GM19468 (cell line): ENCODE measurements at regions not wholly inside any gene's neighbourhood (a gene's known extent, or its start where the extent isn't known, plus 50 kb on each side); places are given as distances from the start of the nearest gene placed in this dataset.

ENCODE experiments used
- ATAC-seq: cut with Tn5 transposase; IDR thresholded peaks from one replicate; pipeline ENCODE4 v1.9.1; 2021; ENCODE audit warnings: mild to moderate bottlenecking, moderate library complexity, moderate number of reproducible peaks; ENCODE audit not compliant: unreplicated experiment; ENCODE audit errors: extremely low read depth

GRCh38 chrX:149992918-149993317 is 54.6 kb upstream of the EOLA2 start:
- ATAC-seq = no peak

- no peak for ATAC-seq
These were observed 55.7 kb upstream of the EOLA2 start for GRCh38 chrX:149993989-149994388.

GRCh38 chrX:149996515-149996914 is 58.2 kb upstream of the EOLA2 start:
- ATAC-seq = no peak

- no peak for ATAC-seq
These were observed 66.7 kb upstream of the EOLA2 start for GRCh38 chrX:150005027-150005426.

GRCh38 chrX:150007356-150007755 is 69.1 kb upstream of the EOLA2 start:
- no peak for ATAC-seq

GRCh38 chrX:150012647-150013381 is 74.5 kb upstream of the EOLA2 start:
- no peak for ATAC-seq

GRCh38 chrX:150014525-150014924 is 76.2 kb upstream of the EOLA2 start:
- ATAC-seq = no peak

GRCh38 chrX:150017868-150018267 is 79.6 kb upstream of the EOLA2 start:
- ATAC-seq = no peak

GRCh38 chrX:150018931-150019361 is 80.7 kb upstream of the EOLA2 start:
- ATAC-seq = no peak

- ATAC-seq = no peak
These were observed 90.4 kb upstream of the EOLA2 start for GRCh38 chrX:150028692-150029091.

GRCh38 chrX:150032742-150033141 is 94.5 kb upstream of the EOLA2 start:
- no peak for ATAC-seq

- no peak for ATAC-seq
These were observed 96.5 kb upstream of the EOLA2 start for GRCh38 chrX:150034788-150035187.

- ATAC-seq = no peak
These were observed 97.2 kb upstream of the EOLA2 start for GRCh38 chrX:150035531-150035930.

GRCh38 chrX:150036181-150036580 is 97.9 kb upstream of the EOLA2 start:
- no peak for ATAC-seq

GRCh38 chrX:150036641-150037040 is 98.3 kb upstream of the EOLA2 start:
- ATAC-seq = no peak

- ATAC-seq = no peak
These were observed 98.8 kb upstream of the EOLA2 start for GRCh38 chrX:150037041-150037440.

- ATAC-seq = no peak
These were observed 100.0 kb upstream of the EOLA2 start for GRCh38 chrX:150038315-150038714.

- no peak for ATAC-seq
These were observed 100.8 kb upstream of the EOLA2 start for GRCh38 chrX:150038986-150039599.

GRCh38 chrX:150041208-150041607 is 102.9 kb upstream of the EOLA2 start:
- no peak for ATAC-seq

GRCh38 chrX:150044556-150044955 is 106.3 kb upstream of the EOLA2 start:
- no peak for ATAC-seq

- no peak for ATAC-seq
These were observed 109.5 kb upstream of the EOLA2 start for GRCh38 chrX:150047818-150048217.

GRCh38 chrX:150049647-150050046 is 111.4 kb upstream of the EOLA2 start:
- ATAC-seq = no peak
